ENCODE measurements at regions not wholly inside any gene's neighbourhood (a gene's known extent, or its start where the extent isn't known, plus 50 kb on each side); places are given as distances from the start of the nearest gene placed in this dataset.

DNA sequence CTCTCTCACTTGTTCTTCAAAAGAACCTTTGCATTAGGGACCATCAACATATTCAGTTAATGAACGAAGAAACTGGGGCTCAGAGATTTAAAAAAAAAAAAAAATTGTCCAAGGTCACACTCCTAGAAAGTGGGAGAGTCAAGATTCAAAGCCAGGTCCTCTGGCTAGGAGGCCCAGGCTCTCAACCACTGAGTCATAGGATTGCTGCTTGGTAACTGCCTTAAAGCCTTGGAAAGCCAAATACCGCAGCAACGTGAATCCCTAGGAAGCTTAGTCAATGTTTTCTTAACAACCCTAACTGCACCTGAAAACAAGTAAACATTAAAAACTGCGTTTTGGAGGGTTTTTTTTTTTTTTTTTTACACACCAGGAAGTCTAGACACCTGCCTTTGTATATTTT is 156.8 kb downstream of the WNT5A start:
- no peak overlapping the region for H3K27ac ChIP-seq (ENCODE audit: low read depth in 2 of 2, low read length in 2 of 2)
- no peaks in the 10 kb centered on the region for H3K36me3 ChIP-seq (ENCODE audit: control insufficient read depth in 2 of 2, insufficient read depth in 2 of 2, low read length in 2 of 2)

GRCh38 chr3:55329849-55330248 is 157.3 kb downstream of the WNT5A start:
- H3K27ac ChIP-seq (ENCODE audit: low read depth in 2 of 2, low read length in 2 of 2), result no peak overlapping the region
- no peaks in the 10 kb centered on the region for H3K9me3 ChIP-seq (ENCODE audit: control insufficient read depth in 2 of 2, low read length in 2 of 2)
- no peak overlapping the region for H3K9ac ChIP-seq (ENCODE audit: low read depth in 1 of 2, low read length in 2 of 2)

More for the DNA sequence above, 156.8 kb downstream of the WNT5A start:
- H3K9ac ChIP-seq (ENCODE audit: low read depth in 1 of 2, low read length in 2 of 2), result no peak overlapping the region
- no peaks in the 10 kb centered on the region for H3K4me1 ChIP-seq (ENCODE audit: control insufficient read depth in 2 of 2, insufficient read depth in 2 of 2, low read length in 2 of 2)
- H3K4me3 ChIP-seq (ENCODE audit: low read length in 2 of 2), result no peak overlapping the region
- H3K27me3 ChIP-seq (ENCODE audit: control insufficient read depth in 2 of 2, insufficient read depth in 2 of 2, low read length in 2 of 2), result no peaks in the 10 kb centered on the region
- no peaks in the 10 kb centered on the region for H3K9me3 ChIP-seq (ENCODE audit: control insufficient read depth in 2 of 2, low read length in 2 of 2)

DNA sequence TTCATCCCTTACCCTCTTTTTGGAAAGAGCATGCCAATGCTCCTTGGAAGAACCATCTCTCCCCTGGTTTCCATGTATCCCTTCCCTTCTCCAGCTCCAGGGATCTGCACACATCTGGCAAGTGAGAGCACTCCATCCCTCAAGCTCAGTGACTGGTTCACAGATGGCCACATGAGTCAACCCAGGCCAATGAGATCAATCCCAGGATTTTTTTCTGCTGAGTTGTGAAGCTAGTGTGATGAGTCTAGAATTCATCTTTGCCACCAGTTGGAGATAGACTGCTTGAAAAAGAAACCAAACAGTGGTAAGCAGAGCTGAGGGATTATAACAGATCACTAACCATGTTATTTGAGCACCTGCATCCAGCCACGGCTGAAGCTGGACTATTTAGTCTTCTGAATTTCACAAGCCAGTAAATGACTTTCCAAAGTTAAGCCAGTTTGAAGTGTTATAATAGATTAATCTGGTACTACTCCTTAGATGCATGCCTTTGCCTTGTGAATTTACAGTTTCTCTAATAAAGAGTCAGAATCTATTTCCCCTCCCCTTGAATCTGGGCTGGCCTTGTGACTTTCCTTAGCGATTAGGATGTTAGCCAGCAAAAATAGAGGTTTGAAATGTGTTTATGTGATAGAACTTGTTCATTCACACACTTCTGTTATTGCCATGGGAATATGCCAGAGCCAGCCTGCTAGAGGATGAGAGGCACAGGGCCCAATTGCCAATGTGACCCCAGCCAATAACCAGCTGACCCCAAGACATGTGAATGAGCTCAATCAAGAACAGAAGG is 159.8 kb downstream of the WNT5A start:
- Histone ChIP-seq H3K9me3 (ENCODE audit: control insufficient read depth in 2 of 2, low read length in 2 of 2) (no peaks in the 10 kb centered on the region), H3K36me3 (ENCODE audit: control insufficient read depth in 2 of 2, insufficient read depth in 2 of 2, low read length in 2 of 2) (no peaks in the 10 kb centered on the region), H3K4me1 (ENCODE audit: control insufficient read depth in 2 of 2, insufficient read depth in 2 of 2, low read length in 2 of 2) (no peaks in the 10 kb centered on the region), H3K27ac (ENCODE audit: low read depth in 2 of 2, low read length in 2 of 2) (no peak overlapping the region), H3K4me3 (ENCODE audit: low read length in 2 of 2) (no peak overlapping the region), H3K9ac (ENCODE audit: low read depth in 1 of 2, low read length in 2 of 2) (no peak overlapping the region), H3K27me3 (ENCODE audit: control insufficient read depth in 2 of 2, insufficient read depth in 2 of 2, low read length in 2 of 2) (no peaks in the 10 kb centered on the region)

More at GRCh38 chr3:55329849-55330248, 157.3 kb downstream of the WNT5A start:
- no peak overlapping the region for H3K4me3 ChIP-seq (ENCODE audit: low read length in 2 of 2)
- H3K4me1 ChIP-seq (ENCODE audit: control insufficient read depth in 2 of 2, insufficient read depth in 2 of 2, low read length in 2 of 2), result no peaks in the 10 kb centered on the region
- no peaks in the 10 kb centered on the region for H3K27me3 ChIP-seq (ENCODE audit: control insufficient read depth in 2 of 2, insufficient read depth in 2 of 2, low read length in 2 of 2)
- H3K36me3 ChIP-seq (ENCODE audit: control insufficient read depth in 2 of 2, insufficient read depth in 2 of 2, low read length in 2 of 2), result no peaks in the 10 kb centered on the region

DNA sequence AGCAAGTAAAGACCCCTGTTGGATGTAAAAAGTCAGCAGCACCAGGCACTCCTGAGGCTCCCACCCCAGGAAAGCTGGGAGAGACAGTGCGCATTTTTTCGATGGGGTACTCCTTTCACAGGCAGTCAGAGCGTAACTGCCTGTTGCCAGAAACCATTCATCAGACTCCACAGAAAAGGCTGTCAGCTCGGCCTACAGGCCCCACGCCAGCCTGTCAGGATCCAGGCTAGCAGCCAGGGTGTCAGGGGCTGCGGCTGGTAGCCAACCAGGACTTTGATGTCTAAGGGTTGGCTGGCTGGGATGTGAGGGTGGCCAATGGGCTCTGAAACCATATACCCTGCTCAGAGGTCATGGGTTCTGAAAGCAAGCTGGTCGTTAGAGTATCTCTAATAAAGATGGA is 164.5 kb downstream of the WNT5A start:
- Histone ChIP-seq H3K9me3 (ENCODE audit: control insufficient read depth in 2 of 2, low read length in 2 of 2) (no peaks in the 10 kb centered on the region), H3K27me3 (ENCODE audit: control insufficient read depth in 2 of 2, insufficient read depth in 2 of 2, low read length in 2 of 2) (no peaks in the 10 kb centered on the region), H3K4me3 (ENCODE audit: low read length in 2 of 2) (no peak overlapping the region), H3K9ac (ENCODE audit: low read depth in 1 of 2, low read length in 2 of 2) (no peak overlapping the region), H3K36me3 (ENCODE audit: control insufficient read depth in 2 of 2, insufficient read depth in 2 of 2, low read length in 2 of 2) (no peaks in the 10 kb centered on the region), H3K4me1 (ENCODE audit: control insufficient read depth in 2 of 2, insufficient read depth in 2 of 2, low read length in 2 of 2) (no peaks in the 10 kb centered on the region), H3K27ac (ENCODE audit: low read depth in 2 of 2, low read length in 2 of 2) (no peak overlapping the region)

GRCh38 chr3:55320928-55321327 is 166.2 kb downstream of the WNT5A start:
- no peak overlapping the region for H3K27ac ChIP-seq (ENCODE audit: low read depth in 2 of 2, low read length in 2 of 2)
- no peaks in the 10 kb centered on the region for H3K9me3 ChIP-seq (ENCODE audit: control insufficient read depth in 2 of 2, low read length in 2 of 2)

GRCh38 chr3:55315396-55315795 is 171.7 kb downstream of the WNT5A start:
- Histone ChIP-seq H3K36me3 (ENCODE audit: control insufficient read depth in 2 of 2, insufficient read depth in 2 of 2, low read length in 2 of 2) (no peaks in the 10 kb centered on the region), H3K9ac (ENCODE audit: low read depth in 1 of 2, low read length in 2 of 2) (no peak overlapping the region)

More at GRCh38 chr3:55320928-55321327, 166.2 kb downstream of the WNT5A start:
- Histone ChIP-seq H3K4me3 (ENCODE audit: low read length in 2 of 2) (no peak overlapping the region), H3K4me1 (ENCODE audit: control insufficient read depth in 2 of 2, insufficient read depth in 2 of 2, low read length in 2 of 2) (no peaks in the 10 kb centered on the region), H3K9ac (ENCODE audit: low read depth in 1 of 2, low read length in 2 of 2) (no peak overlapping the region), H3K36me3 (ENCODE audit: control insufficient read depth in 2 of 2, insufficient read depth in 2 of 2, low read length in 2 of 2) (no peaks in the 10 kb centered on the region), H3K27me3 (ENCODE audit: control insufficient read depth in 2 of 2, insufficient read depth in 2 of 2, low read length in 2 of 2) (no peaks in the 10 kb centered on the region)

DNA sequence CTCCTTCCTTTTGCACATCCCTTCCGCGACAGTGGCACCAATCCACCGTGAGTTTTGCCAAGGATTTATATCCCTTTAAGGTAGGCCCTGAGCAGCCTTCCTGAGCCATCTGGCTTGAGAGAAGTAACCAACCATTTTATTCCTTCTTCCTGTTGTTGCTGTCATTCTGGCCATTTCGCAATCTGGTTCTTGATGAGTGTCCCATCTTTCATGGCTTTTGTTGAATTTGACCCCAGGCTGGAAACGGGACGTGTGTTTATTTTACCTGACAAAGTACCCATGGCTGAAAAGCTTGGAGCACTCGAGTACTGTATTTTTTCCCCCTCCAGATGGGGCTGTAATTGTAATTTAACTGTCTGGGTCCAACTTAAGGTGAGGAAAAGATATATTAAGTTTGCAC is 173.4 kb downstream of the WNT5A start:
- Histone ChIP-seq H3K27me3 (ENCODE audit: control insufficient read depth in 2 of 2, insufficient read depth in 2 of 2, low read length in 2 of 2) (no peaks in the 10 kb centered on the region), H3K9ac (ENCODE audit: low read depth in 1 of 2, low read length in 2 of 2) (no peak overlapping the region), H3K9me3 (ENCODE audit: control insufficient read depth in 2 of 2, low read length in 2 of 2) (no peaks in the 10 kb centered on the region), H3K4me1 (ENCODE audit: control insufficient read depth in 2 of 2, insufficient read depth in 2 of 2, low read length in 2 of 2) (no peaks in the 10 kb centered on the region), H3K36me3 (ENCODE audit: control insufficient read depth in 2 of 2, insufficient read depth in 2 of 2, low read length in 2 of 2) (no peaks in the 10 kb centered on the region), H3K27ac (ENCODE audit: low read depth in 2 of 2, low read length in 2 of 2) (no peak overlapping the region), H3K4me3 (ENCODE audit: low read length in 2 of 2) (no peak overlapping the region)

More at GRCh38 chr3:55315396-55315795, 171.7 kb downstream of the WNT5A start:
- H3K4me1 ChIP-seq (ENCODE audit: control insufficient read depth in 2 of 2, insufficient read depth in 2 of 2, low read length in 2 of 2), result no peaks in the 10 kb centered on the region
- no peak overlapping the region for H3K27ac ChIP-seq (ENCODE audit: low read depth in 2 of 2, low read length in 2 of 2)
- H3K9me3 ChIP-seq (ENCODE audit: control insufficient read depth in 2 of 2, low read length in 2 of 2), result no peaks in the 10 kb centered on the region
- H3K27me3 ChIP-seq (ENCODE audit: control insufficient read depth in 2 of 2, insufficient read depth in 2 of 2, low read length in 2 of 2), result no peaks in the 10 kb centered on the region
- no peak overlapping the region for H3K4me3 ChIP-seq (ENCODE audit: low read length in 2 of 2)

GRCh38 chr3:55309336-55309735 is 177.8 kb downstream of the WNT5A start:
- H3K9me3 ChIP-seq (ENCODE audit: control insufficient read depth in 2 of 2, low read length in 2 of 2), result no peaks in the 10 kb centered on the region
- H3K4me3 ChIP-seq (ENCODE audit: low read length in 2 of 2), result no peak overlapping the region
- no peaks in the 10 kb centered on the region for H3K36me3 ChIP-seq (ENCODE audit: control insufficient read depth in 2 of 2, insufficient read depth in 2 of 2, low read length in 2 of 2)
- no peaks in the 10 kb centered on the region for H3K4me1 ChIP-seq (ENCODE audit: control insufficient read depth in 2 of 2, insufficient read depth in 2 of 2, low read length in 2 of 2)
- no peaks in the 10 kb centered on the region for H3K27me3 ChIP-seq (ENCODE audit: control insufficient read depth in 2 of 2, insufficient read depth in 2 of 2, low read length in 2 of 2)
- H3K27ac ChIP-seq (ENCODE audit: low read depth in 2 of 2, low read length in 2 of 2), result no peak overlapping the region
- no peak overlapping the region for H3K9ac ChIP-seq (ENCODE audit: low read depth in 1 of 2, low read length in 2 of 2)

- Histone ChIP-seq H3K4me1 (ENCODE audit: control insufficient read depth in 2 of 2, insufficient read depth in 2 of 2, low read length in 2 of 2) (no peaks in the 10 kb centered on the region), H3K27me3 (ENCODE audit: control insufficient read depth in 2 of 2, insufficient read depth in 2 of 2, low read length in 2 of 2) (no peaks in the 10 kb centered on the region), H3K9ac (ENCODE audit: low read depth in 1 of 2, low read length in 2 of 2) (no peak overlapping the region), H3K4me3 (ENCODE audit: low read length in 2 of 2) (no peak overlapping the region), H3K36me3 (ENCODE audit: control insufficient read depth in 2 of 2, insufficient read depth in 2 of 2, low read length in 2 of 2) (no peaks in the 10 kb centered on the region), H3K27ac (ENCODE audit: low read depth in 2 of 2, low read length in 2 of 2) (no peak overlapping the region), H3K9me3 (ENCODE audit: control insufficient read depth in 2 of 2, low read length in 2 of 2) (no peaks in the 10 kb centered on the region)
Observed at GRCh38 chr3:55307622-55308021, 179.5 kb downstream of the WNT5A start.

DNA sequence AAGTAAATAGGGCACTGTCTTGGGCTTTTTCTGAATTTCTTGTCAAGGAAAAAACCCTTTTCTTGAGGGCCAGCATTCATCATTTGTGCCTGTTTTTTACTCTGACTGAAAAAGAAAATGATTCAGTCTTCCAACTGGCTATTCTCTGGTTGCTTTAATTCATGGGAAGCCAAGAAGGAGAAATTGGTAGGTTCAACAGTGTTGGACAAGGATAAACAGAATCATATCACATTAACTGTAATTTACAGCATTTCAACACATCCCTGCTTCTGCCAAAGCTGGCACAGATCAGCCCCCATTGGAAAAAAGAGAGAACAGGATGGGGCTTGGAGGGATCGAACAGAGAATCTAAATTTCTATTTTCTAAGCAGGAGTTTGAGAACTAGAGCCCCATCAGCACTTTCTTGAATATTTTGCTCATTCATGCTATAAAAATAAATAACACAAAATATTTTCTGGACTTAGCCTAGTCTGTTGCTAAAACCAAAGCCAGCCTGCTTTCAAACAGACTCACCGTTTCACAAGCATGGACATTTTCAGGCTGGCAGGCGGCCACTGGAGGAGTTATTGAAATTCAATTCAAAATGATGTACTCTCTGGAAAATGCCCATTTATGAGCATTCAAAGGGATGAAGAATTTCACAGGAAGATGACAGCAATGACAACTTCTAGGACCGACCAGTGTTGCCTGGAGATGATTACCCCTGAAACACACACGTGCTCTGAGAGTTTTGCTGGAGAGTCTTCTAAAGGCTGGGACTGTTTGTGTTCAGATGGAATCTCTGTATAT is 181.2 kb downstream of the WNT5A start:
- Histone ChIP-seq H3K27ac (ENCODE audit: low read depth in 2 of 2, low read length in 2 of 2) (no peak overlapping the region), H3K4me1 (ENCODE audit: control insufficient read depth in 2 of 2, insufficient read depth in 2 of 2, low read length in 2 of 2) (no peaks in the 10 kb centered on the region), H3K27me3 (ENCODE audit: control insufficient read depth in 2 of 2, insufficient read depth in 2 of 2, low read length in 2 of 2) (no peaks in the 10 kb centered on the region), H3K4me3 (ENCODE audit: low read length in 2 of 2) (no peak overlapping the region), H3K9ac (ENCODE audit: low read depth in 1 of 2, low read length in 2 of 2) (no peak overlapping the region), H3K9me3 (ENCODE audit: control insufficient read depth in 2 of 2, low read length in 2 of 2) (no peaks in the 10 kb centered on the region), H3K36me3 (ENCODE audit: control insufficient read depth in 2 of 2, insufficient read depth in 2 of 2, low read length in 2 of 2) (no peaks in the 10 kb centered on the region)

Measured in mucosa of rectum (tissue), 2 donors.